ENCODE measurements at regions not wholly inside any gene's neighbourhood (a gene's known extent, or its start where the extent isn't known, plus 50 kb on each side); places are given as distances from the start of the nearest gene placed in this dataset.
"Not testable (repeated sequence)": the region's sequence is repeated elsewhere in the genome, so short reads cannot be mapped to it uniquely, and the experiment has no call there.

DNA sequence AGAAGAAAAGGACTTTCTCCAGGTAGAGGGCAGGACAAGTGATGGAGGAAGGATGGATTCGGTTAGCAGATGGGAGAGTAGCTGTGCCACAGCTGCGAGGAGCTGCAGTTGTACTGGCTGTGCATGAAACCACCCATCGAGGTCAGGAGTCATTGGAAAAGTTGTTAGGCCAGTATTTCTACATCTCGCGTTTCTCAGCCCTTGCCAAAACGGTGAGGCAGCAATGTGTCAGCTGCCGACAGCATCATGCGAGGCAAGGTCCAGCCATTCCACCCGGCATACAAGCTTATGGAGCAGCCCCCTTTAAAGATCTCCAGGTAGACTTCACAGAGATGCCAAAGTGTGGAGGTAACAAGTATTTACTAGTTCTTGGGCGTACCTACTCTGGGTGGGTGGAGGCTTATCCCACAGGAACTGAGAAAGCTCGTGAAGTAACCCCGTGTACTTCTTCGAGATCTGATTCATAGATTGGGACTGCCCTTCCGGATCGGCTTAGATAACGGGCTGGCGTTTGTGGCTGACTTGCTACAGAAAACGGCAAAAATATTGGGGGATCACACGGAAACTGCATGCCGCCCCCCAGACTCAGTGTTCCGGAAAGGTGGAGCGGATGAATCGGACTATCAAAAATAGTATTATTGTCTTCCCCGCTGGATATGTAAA lies 105.0 kb upstream of the HMX1 start:
- not testable (repeated sequence) for H3K4me1 ChIP-seq (ENCODE audit: control insufficient read depth, insufficient read depth, low read length); H3K9ac ChIP-seq (ENCODE audit: low read length in 2 of 2); H3K9me3 ChIP-seq (ENCODE audit: control insufficient read depth in 2 of 2, low read length in 2 of 2); H3K27me3 ChIP-seq (ENCODE audit: control insufficient read depth in 1 of 2, insufficient read depth in 2 of 2, low read length in 2 of 2); H3K4me3 ChIP-seq (ENCODE audit: low read length in 2 of 2); H3K36me3 ChIP-seq (ENCODE audit: control insufficient read depth in 2 of 2, insufficient read depth in 2 of 2, low read length in 2 of 2); H3K27ac ChIP-seq (ENCODE audit: low read length)

GRCh38 chr4:8972635-8973034 lies 101.0 kb upstream of the HMX1 start:
- H3K36me3 ChIP-seq (ENCODE audit: control insufficient read depth in 2 of 2, insufficient read depth in 2 of 2, low read length in 2 of 2); H3K4me1 ChIP-seq (ENCODE audit: control insufficient read depth, insufficient read depth, low read length); H3K27me3 ChIP-seq (ENCODE audit: control insufficient read depth in 1 of 2, insufficient read depth in 2 of 2, low read length in 2 of 2); H3K27ac ChIP-seq (ENCODE audit: low read length); H3K9me3 ChIP-seq (ENCODE audit: control insufficient read depth in 2 of 2, low read length in 2 of 2); H3K4me3 ChIP-seq (ENCODE audit: low read length in 2 of 2); H3K9ac ChIP-seq (ENCODE audit: low read length in 2 of 2): not testable (repeated sequence)

DNA sequence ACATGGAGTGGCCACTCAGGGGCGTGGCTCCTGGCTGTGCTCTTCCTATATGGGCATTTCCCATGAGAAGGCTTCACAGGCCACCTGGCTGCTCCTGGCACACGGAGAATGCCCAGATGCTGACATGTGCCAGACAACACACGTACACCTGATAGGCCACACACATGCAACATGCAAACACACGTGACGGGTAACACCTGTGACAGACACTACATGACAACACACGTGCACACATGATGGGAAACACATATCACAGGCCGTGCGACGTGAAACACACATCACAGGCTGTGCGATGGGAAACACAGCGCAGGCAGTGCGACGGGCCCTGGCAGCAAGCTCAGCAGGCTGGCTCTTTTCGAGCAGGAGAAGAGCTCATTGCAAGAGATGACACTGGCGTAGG lies 94.3 kb upstream of the HMX1 start:
- H3K27ac ChIP-seq (ENCODE audit: low read length); H3K9ac ChIP-seq (ENCODE audit: low read length in 2 of 2); H3K27me3 ChIP-seq (ENCODE audit: control insufficient read depth in 1 of 2, insufficient read depth in 2 of 2, low read length in 2 of 2); H3K9me3 ChIP-seq (ENCODE audit: control insufficient read depth in 2 of 2, low read length in 2 of 2); H3K4me3 ChIP-seq (ENCODE audit: low read length in 2 of 2); H3K36me3 ChIP-seq (ENCODE audit: control insufficient read depth in 2 of 2, insufficient read depth in 2 of 2, low read length in 2 of 2); H3K4me1 ChIP-seq (ENCODE audit: control insufficient read depth, insufficient read depth, low read length): not testable (repeated sequence)

- not testable (repeated sequence) for H3K27me3 ChIP-seq (ENCODE audit: control insufficient read depth in 1 of 2, insufficient read depth in 2 of 2, low read length in 2 of 2); H3K27ac ChIP-seq (ENCODE audit: low read length); H3K4me3 ChIP-seq (ENCODE audit: low read length in 2 of 2); H3K9me3 ChIP-seq (ENCODE audit: control insufficient read depth in 2 of 2, low read length in 2 of 2); H3K36me3 ChIP-seq (ENCODE audit: control insufficient read depth in 2 of 2, insufficient read depth in 2 of 2, low read length in 2 of 2); H3K9ac ChIP-seq (ENCODE audit: low read length in 2 of 2); H3K4me1 ChIP-seq (ENCODE audit: control insufficient read depth, insufficient read depth, low read length)
These were observed 92.7 kb upstream of the HMX1 start for GRCh38 chr4:8964201-8964788.

- H3K9me3 ChIP-seq (ENCODE audit: control insufficient read depth in 2 of 2, low read length in 2 of 2); H3K27ac ChIP-seq (ENCODE audit: low read length); H3K9ac ChIP-seq (ENCODE audit: low read length in 2 of 2); H3K4me1 ChIP-seq (ENCODE audit: control insufficient read depth, insufficient read depth, low read length); H3K27me3 ChIP-seq (ENCODE audit: control insufficient read depth in 1 of 2, insufficient read depth in 2 of 2, low read length in 2 of 2); H3K36me3 ChIP-seq (ENCODE audit: control insufficient read depth in 2 of 2, insufficient read depth in 2 of 2, low read length in 2 of 2); H3K4me3 ChIP-seq (ENCODE audit: low read length in 2 of 2): not testable (repeated sequence)
These were observed 91.9 kb upstream of the HMX1 start for GRCh38 chr4:8963533-8963932.

- not testable (repeated sequence) for H3K27me3 ChIP-seq (ENCODE audit: control insufficient read depth in 1 of 2, insufficient read depth in 2 of 2, low read length in 2 of 2); H3K9me3 ChIP-seq (ENCODE audit: control insufficient read depth in 2 of 2, low read length in 2 of 2); H3K4me1 ChIP-seq (ENCODE audit: control insufficient read depth, insufficient read depth, low read length); H3K9ac ChIP-seq (ENCODE audit: low read length in 2 of 2); H3K27ac ChIP-seq (ENCODE audit: low read length); H3K36me3 ChIP-seq (ENCODE audit: control insufficient read depth in 2 of 2, insufficient read depth in 2 of 2, low read length in 2 of 2); H3K4me3 ChIP-seq (ENCODE audit: low read length in 2 of 2)
These were observed 89.7 kb upstream of the HMX1 start for GRCh38 chr4:8961343-8961742.

GRCh38 chr4:8959471-8959870 lies 87.8 kb upstream of the HMX1 start:
- H3K4me1 ChIP-seq (ENCODE audit: control insufficient read depth, insufficient read depth, low read length); H3K9me3 ChIP-seq (ENCODE audit: control insufficient read depth in 2 of 2, low read length in 2 of 2); H3K9ac ChIP-seq (ENCODE audit: low read length in 2 of 2); H3K27me3 ChIP-seq (ENCODE audit: control insufficient read depth in 1 of 2, insufficient read depth in 2 of 2, low read length in 2 of 2); H3K27ac ChIP-seq (ENCODE audit: low read length); H3K4me3 ChIP-seq (ENCODE audit: low read length in 2 of 2); H3K36me3 ChIP-seq (ENCODE audit: control insufficient read depth in 2 of 2, insufficient read depth in 2 of 2, low read length in 2 of 2): not testable (repeated sequence)

- H3K27ac ChIP-seq (ENCODE audit: low read length); H3K4me3 ChIP-seq (ENCODE audit: low read length in 2 of 2); H3K27me3 ChIP-seq (ENCODE audit: control insufficient read depth in 1 of 2, insufficient read depth in 2 of 2, low read length in 2 of 2); H3K36me3 ChIP-seq (ENCODE audit: control insufficient read depth in 2 of 2, insufficient read depth in 2 of 2, low read length in 2 of 2); H3K9me3 ChIP-seq (ENCODE audit: control insufficient read depth in 2 of 2, low read length in 2 of 2); H3K9ac ChIP-seq (ENCODE audit: low read length in 2 of 2); H3K4me1 ChIP-seq (ENCODE audit: control insufficient read depth, insufficient read depth, low read length): not testable (repeated sequence)
These were observed 82.4 kb upstream of the HMX1 start for GRCh38 chr4:8954001-8954400.

DNA sequence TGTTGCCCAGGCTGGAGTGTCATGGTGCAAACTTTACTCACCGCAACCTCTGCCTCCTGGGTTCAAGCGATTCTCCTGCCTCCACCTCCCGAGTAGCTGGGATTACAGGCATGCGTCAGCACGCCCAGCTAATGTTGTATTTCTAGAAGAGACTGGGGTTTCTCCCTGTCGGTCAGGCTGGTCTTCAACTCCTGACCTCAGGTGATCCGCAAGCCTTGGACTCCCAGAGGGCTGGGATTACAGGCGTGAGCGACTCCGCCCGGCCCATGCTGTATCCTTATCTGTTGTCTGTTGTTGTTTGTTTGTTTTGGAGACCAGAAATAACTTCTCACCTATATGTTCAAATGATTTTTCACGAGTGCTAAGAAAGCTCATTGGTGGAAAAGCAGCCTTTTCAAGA lies 81.2 kb upstream of the HMX1 start:
- not testable (repeated sequence) for H3K27ac ChIP-seq (ENCODE audit: low read length); H3K9me3 ChIP-seq (ENCODE audit: control insufficient read depth in 2 of 2, low read length in 2 of 2)

GRCh38 chr4:8952109-8952508 lies 80.5 kb upstream of the HMX1 start:
- not testable (repeated sequence) for H3K27ac ChIP-seq (ENCODE audit: low read length); H3K27me3 ChIP-seq (ENCODE audit: control insufficient read depth in 1 of 2, insufficient read depth in 2 of 2, low read length in 2 of 2); H3K4me1 ChIP-seq (ENCODE audit: control insufficient read depth, insufficient read depth, low read length); H3K4me3 ChIP-seq (ENCODE audit: low read length in 2 of 2); H3K9me3 ChIP-seq (ENCODE audit: control insufficient read depth in 2 of 2, low read length in 2 of 2); H3K36me3 ChIP-seq (ENCODE audit: control insufficient read depth in 2 of 2, insufficient read depth in 2 of 2, low read length in 2 of 2); H3K9ac ChIP-seq (ENCODE audit: low read length in 2 of 2)

More for the DNA sequence above, 81.2 kb upstream of the HMX1 start:
- H3K27me3 ChIP-seq (ENCODE audit: control insufficient read depth in 1 of 2, insufficient read depth in 2 of 2, low read length in 2 of 2); H3K4me1 ChIP-seq (ENCODE audit: control insufficient read depth, insufficient read depth, low read length); H3K36me3 ChIP-seq (ENCODE audit: control insufficient read depth in 2 of 2, insufficient read depth in 2 of 2, low read length in 2 of 2); H3K4me3 ChIP-seq (ENCODE audit: low read length in 2 of 2); H3K9ac ChIP-seq (ENCODE audit: low read length in 2 of 2): not testable (repeated sequence)

GRCh38 chr4:8945506-8945905 lies 73.9 kb upstream of the HMX1 start:
- H3K36me3 ChIP-seq (ENCODE audit: control insufficient read depth in 2 of 2, insufficient read depth in 2 of 2, low read length in 2 of 2); H3K27me3 ChIP-seq (ENCODE audit: control insufficient read depth in 1 of 2, insufficient read depth in 2 of 2, low read length in 2 of 2); H3K9me3 ChIP-seq (ENCODE audit: control insufficient read depth in 2 of 2, low read length in 2 of 2); H3K4me3 ChIP-seq (ENCODE audit: low read length in 2 of 2); H3K4me1 ChIP-seq (ENCODE audit: control insufficient read depth, insufficient read depth, low read length); H3K9ac ChIP-seq (ENCODE audit: low read length in 2 of 2); H3K27ac ChIP-seq (ENCODE audit: low read length): not testable (repeated sequence)

Measured in stomach smooth muscle (tissue), 2 donors.